T47D (cell line): ENCODE measurements at regions not wholly inside any gene's neighbourhood (a gene's known extent, or its start where the extent isn't known, plus 50 kb on each side); places are given as distances from the start of the nearest gene placed in this dataset.

ENCODE experiments used
- DNase-seq, 2 experiments: peaks; one replicate each; pipeline versions ENCODE4 v3.0.0 to v3.0.0-alpha.2; 2011 to 2012; ENCODE audit warnings: low read depth in 1 of 2, low spot score in 1 of 2
- JUND ChIP-seq: IDR thresholded peaks from 2 replicates; pipeline ENCODE4 v1.6.1; 2012; ENCODE audit warnings: low read depth
- in situ Hi-C: cut with HindIII; loops from 2 replicates; pipeline ENCODE4 v1.10.0; 2016; ENCODE audit warnings: low sequenced_read_pairs, low pct_unique_long_range_greater_than_20kb

GRCh38 chr5:20536341-20536740 lies 548.3 kb upstream of the CDH18 start:
- in situ Hi-C loops = no loop called here
- no peak for TF ChIP-seq JUND
- DNase-seq = no peak

DNA sequence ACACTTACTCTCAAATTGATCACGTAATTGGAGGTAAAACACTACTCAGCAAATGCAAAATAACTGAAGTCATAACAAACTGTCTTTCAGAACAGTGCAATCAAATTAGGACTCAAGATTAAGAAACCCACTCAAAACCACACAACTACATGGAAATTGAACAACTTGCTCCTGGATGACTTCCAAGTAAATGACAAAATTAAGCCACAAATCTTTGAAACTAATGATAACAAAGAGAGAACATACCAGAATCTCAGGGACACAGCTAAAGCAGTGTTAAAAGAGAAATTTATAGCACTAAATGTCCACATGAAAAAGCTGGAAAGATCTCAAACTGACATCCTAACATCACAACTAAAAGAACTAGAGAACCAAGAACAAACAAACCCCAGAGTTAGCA lies 540.5 kb upstream of the CDH18 start:
- in situ Hi-C loops = no loop called here
- no peak for TF ChIP-seq JUND
- no peak for DNase-seq

GRCh38 chr5:20524991-20525529 lies 537.1 kb upstream of the CDH18 start:
- in situ Hi-C loops = no loop called here
- no peak for DNase-seq
- TF ChIP-seq JUND = no peak

- no peak for DNase-seq
- in situ Hi-C loops = no loop called here
- no peak for TF ChIP-seq JUND
Measured at GRCh38 chr5:20522905-20523482, 535.0 kb upstream of the CDH18 start.

GRCh38 chr5:20515606-20516005 lies 527.6 kb upstream of the CDH18 start:
- DNase-seq = no peak
- in situ Hi-C loops = no loop called here
- TF ChIP-seq JUND = no peak

GRCh38 chr5:20514145-20514544 lies 526.1 kb upstream of the CDH18 start:
- DNase-seq = no peak
- in situ Hi-C loops = no loop called here
- no peak for TF ChIP-seq JUND

GRCh38 chr5:20500546-20500945 lies 512.5 kb upstream of the CDH18 start:
- in situ Hi-C loops = no loop called here
- no peak for DNase-seq
- TF ChIP-seq JUND = no peak

- in situ Hi-C loops = no loop called here
- DNase-seq = no peak
- TF ChIP-seq JUND = no peak
Measured at GRCh38 chr5:20498926-20499325, 510.9 kb upstream of the CDH18 start.

DNA sequence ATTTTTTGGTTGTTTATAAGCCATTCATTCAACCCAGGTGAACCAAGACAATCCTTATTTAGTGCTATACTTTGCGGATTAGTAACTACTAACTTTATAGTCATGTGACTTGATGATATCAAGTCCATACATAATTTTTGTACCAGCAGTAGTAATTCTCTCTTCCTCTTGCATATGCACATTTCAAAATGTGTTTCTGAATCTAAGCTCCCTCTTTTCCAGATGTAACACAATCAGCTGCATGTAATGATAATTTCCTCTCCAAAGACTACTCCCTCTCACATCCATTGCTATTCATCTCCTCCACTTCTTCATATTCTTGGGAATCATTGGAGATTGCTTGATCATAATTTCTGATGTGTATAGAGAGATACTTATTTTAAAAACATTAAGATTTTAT lies 510.1 kb upstream of the CDH18 start:
- no peak for TF ChIP-seq JUND

DNA sequence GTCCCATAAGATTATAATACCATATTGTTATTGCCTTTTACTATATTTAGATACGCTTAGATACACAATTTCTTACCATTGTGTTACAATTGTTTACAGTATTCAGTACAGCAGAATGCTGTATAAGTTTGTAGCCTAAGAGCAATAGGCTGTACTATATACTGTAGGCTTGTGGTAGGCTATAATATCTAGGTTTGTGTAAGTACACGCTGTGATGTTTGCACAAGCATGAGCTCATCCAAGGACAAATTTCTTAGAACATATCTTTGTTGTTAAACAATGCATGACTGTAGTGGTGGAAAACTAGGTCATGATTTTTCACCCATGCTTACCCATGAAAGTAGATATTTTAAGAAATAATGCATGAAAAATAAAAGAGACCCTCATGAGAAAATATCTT lies 509.4 kb upstream of the CDH18 start:
- in situ Hi-C loops = no loop called here
- peak in 1 of 2 experiments; percentile 55 for DNase-seq
- no peak; the same call in 1 of the 2 replicates for TF ChIP-seq JUND

More for the DNA sequence above, 510.1 kb upstream of the CDH18 start:
- DNase-seq = no peak
- in situ Hi-C loops = no loop called here

DNA sequence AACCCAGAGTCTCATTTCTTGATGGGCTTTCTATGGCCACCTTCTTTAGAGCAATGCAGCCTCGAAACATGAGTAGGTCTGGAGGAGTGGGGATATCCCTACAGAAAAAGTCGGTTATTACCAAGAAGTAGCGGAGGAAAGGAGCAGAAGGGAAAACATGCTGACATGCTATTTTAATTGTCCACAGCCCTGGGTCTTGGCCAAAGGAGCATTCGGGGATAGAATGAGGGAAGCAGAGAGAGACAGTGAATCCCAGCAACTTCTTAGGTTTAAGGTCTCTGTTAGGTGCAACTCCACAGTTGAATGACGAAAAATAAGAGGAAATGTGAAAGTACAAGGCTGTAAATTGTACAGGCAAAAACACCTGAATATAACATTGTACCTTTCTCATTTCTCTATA lies 506.7 kb upstream of the CDH18 start:
- in situ Hi-C loops = no loop called here
- TF ChIP-seq JUND = no peak
- DNase-seq = no peak

DNA sequence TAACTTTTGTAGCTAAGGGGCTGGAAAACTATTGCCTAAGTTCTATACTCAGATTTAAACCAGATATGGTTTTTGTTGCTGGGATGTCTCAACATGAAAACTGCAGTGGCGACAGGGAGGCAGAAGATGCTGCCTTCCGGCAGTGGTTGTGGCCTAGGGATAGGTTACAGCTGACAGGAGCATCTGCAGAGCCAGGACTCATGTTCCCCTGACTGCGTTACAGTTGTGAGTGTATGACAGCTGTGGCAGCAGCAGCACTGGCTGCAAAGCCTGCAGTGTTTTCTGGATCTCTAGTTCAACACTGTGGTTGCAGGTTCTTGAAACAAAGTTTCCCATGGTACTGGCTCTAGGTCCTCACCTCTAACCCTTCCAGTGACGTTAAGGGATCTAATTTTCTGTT lies 498.8 kb upstream of the CDH18 start:
- DNase-seq = no peak
- in situ Hi-C loops = no loop called here
- no peak for TF ChIP-seq JUND

DNA sequence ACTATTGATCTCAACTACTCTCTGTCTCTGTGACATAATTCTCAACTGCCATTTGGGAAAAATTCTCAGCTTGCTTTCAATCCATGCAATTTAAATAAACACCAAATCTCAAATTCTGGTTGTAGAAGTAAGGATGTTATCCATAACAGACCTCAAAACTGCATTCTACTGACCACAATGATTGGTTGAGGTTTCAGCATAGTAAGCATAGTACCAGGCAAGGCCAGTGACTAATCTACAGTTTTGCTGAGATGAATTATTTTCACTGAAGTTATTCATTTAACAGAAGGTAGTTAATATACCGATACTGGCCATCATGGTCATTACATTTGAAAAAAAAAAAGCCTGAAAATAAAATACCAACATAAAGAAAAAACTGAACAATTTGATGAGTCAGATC lies 488.0 kb upstream of the CDH18 start:
- no peak for TF ChIP-seq JUND
- no peak for DNase-seq
- in situ Hi-C loops = no loop called here

DNA sequence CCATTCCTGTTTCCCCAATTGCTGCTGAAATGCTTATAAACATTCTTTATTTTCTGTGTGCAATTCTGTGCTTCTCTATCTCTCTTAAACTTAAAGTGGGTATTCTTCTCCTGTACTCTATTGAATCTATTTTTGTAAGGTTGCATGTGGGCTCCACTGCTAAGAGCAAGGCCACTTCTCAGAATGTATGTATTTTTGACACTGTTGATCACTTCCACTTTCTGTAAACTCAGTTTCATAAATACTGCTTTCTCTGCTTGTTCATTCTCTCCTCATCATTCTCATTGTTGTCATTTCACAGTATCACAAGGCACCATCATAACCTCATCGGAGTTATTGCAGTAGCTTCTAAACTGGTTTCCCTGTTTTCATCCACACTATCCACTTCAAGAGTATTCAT lies 483.0 kb upstream of the CDH18 start:
- TF ChIP-seq JUND = no peak
- in situ Hi-C loops = no loop called here
- no peak for DNase-seq
